ENCODE measurements at regions not wholly inside any gene's neighbourhood (a gene's known extent, or its start where the extent isn't known, plus 50 kb on each side); places are given as distances from the start of the nearest gene placed in this dataset.
"Not testable (repeated sequence)": the region's sequence is repeated elsewhere in the genome, so short reads cannot be mapped to it uniquely, and the experiment has no call there.

DNA sequence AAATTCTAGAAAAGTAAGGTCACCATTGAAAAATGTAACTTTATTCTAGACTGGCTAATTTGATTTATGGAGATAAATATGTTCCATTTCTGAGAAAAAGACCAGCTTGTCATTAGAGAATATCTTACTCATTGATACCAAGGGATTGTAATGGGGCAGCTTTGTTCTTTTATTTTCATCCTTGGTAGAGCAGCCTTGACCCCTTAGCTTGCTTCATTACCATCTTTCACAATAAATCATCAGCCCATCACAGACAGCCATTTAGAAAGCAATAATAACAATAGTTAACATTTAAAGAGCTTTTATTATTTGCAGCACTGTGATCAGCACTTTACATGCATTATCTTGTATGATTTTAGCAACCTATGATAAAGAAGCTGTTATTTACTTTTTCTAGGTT lies 253.6 kb downstream of the C3orf38 start:
- intact Hi-C loops (cut with micrococcal nuclease), result no loop called here

DNA sequence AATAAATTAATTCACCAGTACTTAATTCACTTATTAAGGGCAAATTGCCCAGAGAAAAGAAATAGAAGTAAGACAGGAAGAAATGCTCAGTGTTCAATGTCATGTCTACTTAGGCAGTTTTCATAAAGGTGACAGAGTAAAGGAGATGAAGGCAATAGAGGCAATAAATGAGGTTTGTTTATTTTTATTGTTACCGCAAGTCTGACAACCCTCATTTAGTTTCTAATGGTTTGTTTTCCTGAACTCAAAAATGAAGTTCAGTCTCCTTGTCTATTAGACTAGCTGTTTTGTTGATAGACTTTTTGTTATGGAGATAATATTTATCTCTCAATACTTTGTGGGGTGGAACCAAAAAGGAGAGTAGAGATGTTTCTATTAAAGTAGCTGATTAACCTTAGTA lies 258.3 kb downstream of the C3orf38 start:
- intact Hi-C loops (cut with micrococcal nuclease), result no loop called here

- intact Hi-C loops (cut with micrococcal nuclease), result no loop called here
Observed at GRCh38 chr3:88408935-88409334, 259.2 kb downstream of the C3orf38 start.

- intact Hi-C loops (cut with micrococcal nuclease), result no loop called here
Observed at GRCh38 chr3:88410259-88410658, 260.5 kb downstream of the C3orf38 start.

DNA sequence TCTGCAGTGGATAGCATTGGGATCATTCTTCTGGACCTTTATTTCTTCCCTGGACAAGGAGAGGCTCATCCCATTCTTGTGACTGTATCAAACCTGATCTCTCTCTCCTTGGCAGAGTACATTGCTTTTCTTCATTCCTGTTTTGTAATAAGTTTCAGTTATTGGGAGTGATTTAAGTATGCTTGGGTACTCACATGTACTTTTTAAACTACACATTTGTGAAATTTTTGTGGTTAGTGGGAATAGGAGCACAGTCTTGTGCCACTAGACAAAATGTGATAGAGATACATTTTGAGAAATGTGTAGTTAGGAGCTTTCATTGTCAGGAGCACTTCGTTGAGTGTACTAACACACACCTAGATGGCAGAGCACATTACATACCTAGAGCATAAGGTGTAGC lies 262.6 kb downstream of the C3orf38 start:
- intact Hi-C loops (cut with micrococcal nuclease), result no loop called here

GRCh38 chr3:88416436-88416835 lies 266.7 kb downstream of the C3orf38 start:
- intact Hi-C loops (cut with micrococcal nuclease), result no loop called here

DNA sequence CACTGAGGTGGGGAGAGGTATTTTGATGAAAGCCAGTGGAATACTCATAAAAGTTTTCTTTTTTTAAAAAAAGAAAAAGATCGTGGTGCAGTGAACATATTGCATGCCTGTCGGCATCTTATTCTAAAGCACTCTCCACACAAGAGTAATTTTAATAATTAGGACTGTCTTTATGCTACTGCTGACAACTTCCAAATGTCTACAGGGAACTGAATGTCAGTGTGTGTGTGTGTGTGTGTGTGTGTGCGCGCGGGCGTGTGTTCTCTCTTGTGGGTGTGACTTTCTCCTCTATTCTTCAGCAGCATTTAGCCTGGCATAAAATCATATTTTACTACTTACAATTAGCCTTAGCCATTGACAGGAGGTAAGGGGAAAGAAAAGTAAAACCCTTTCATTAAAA lies 268.5 kb downstream of the C3orf38 start:
- intact Hi-C loops (cut with micrococcal nuclease), result no loop called here

- intact Hi-C loops (cut with micrococcal nuclease), result no loop called here
Observed at GRCh38 chr3:88433568-88433967, 283.8 kb downstream of the C3orf38 start.

DNA sequence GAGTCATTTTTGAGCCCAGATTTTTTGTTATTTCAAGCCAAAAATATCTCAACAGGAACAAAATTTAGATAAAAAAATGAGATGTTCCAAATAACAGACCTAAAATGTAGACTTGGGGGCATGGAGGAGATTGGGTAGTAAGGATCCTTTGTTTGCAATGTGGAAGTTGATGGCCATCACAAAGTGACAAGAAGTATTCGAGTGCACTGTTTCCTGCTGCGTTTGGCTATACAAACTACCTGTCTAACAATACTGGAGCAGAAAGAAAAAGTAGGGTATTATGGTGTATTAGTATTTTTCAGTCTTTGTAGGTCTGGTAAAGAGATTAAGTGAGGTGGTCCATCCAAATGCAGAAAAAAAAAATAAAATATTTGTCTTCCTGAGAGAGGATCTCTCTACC lies 284.2 kb downstream of the C3orf38 start:
- intact Hi-C loops (cut with micrococcal nuclease), result no loop called here

- intact Hi-C loops (cut with micrococcal nuclease), result no loop called here
Observed at GRCh38 chr3:88440701-88441100, 290.9 kb downstream of the C3orf38 start.

DNA sequence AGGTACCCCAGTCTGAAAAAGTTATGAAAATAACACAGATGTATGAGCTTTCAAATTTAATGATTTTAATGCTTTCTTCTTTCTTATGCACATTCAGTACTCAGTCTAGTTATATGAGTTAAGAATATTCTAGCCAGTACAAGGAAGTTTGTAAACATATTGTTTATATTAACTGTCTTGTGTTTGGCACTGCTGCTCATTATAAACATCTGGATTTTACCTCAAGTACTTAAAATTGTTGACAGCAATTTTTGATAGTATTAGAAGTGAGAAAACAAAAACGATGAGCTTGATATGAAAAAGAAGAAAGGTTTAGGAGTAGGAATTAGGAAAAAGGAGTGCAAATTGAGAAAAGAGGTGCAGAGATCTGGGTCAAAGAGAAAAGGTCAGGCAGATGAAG lies 293.3 kb downstream of the C3orf38 start:
- intact Hi-C loops (cut with micrococcal nuclease), result no loop called here

DNA sequence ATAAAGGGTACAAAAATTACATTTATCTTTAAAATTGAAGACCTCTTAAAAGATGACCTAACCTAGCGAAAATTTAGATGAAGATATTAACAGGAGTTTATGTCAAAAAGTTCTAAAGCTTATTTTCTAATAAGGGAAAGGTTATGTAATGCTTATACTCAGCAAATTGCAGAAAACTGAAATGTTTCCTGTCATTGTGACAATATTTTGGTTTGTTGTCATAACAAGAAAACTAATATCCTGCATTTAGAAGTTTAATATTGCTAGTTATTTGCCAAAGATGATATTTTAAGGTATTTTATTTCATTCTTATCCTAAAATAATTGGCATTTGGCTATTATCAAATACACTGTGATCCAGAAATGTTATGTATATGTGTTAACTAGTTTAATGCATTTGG lies 294.5 kb downstream of the C3orf38 start:
- intact Hi-C loops (cut with micrococcal nuclease), result no loop called here

DNA sequence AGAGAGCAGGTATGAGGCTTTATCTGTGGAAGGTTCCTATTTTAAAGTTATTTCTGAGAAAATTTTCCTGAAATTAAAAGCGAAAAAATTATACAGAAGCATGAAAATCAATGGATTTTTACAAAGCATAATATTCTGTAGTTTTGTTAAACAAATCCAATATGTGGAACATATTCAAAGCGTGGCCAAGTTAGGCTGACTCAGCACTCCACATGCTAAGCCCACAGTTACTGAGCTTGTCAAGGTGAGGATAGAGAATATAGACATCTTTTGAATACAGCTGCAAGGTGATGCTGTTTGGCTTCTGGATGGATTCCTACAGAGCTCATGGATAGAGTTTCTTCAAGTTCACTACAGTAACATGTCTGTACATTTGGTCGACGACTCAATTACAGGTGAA lies 302.5 kb downstream of the C3orf38 start:
- intact Hi-C loops (cut with micrococcal nuclease), result no loop called here

DNA sequence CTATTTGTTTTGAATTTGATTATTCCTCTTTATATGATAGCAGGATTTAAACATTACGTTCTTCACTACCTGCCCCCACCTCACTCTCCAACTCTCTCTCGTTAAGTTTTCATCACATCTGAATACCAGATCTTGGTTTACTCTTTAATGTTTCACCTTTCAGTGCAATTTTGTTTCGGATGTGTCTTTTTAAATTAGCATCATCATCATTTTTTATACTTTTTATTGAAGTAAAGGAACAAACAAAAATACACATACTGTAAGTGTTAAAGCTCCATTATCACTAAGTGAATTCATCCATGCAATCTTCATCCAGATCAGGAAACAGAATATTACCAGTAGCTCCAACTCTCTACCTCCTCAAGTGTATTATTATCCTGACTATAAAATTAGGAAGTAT lies 310.6 kb downstream of the C3orf38 start:
- intact Hi-C loops (cut with micrococcal nuclease), result no loop called here

- intact Hi-C loops (cut with micrococcal nuclease), result no loop called here
Observed at GRCh38 chr3:88462230-88462629, 312.5 kb downstream of the C3orf38 start.

- intact Hi-C loops (cut with micrococcal nuclease), result no loop called here
Observed at GRCh38 chr3:88467191-88467590, 317.4 kb downstream of the C3orf38 start.

DNA sequence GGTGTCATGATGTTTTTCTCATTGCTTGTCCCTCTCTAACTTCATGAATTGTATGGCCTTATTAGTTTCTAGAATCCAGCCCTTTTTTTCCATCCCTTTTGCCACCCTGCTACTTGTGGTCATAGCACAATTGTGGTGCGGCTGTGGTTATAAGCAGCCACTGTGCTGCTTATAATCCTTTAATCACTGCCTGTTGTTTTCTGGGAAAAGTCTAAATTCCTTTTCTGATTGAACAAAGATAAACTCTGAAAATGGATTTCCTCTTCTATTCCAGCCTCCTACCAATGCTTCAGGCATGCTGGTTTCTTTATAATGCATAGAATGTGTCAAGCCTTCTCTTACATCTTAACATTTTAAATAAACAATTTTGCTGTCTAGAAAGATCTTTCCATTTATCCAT lies 319.5 kb downstream of the C3orf38 start:
- intact Hi-C loops (cut with micrococcal nuclease), result no loop called here

DNA sequence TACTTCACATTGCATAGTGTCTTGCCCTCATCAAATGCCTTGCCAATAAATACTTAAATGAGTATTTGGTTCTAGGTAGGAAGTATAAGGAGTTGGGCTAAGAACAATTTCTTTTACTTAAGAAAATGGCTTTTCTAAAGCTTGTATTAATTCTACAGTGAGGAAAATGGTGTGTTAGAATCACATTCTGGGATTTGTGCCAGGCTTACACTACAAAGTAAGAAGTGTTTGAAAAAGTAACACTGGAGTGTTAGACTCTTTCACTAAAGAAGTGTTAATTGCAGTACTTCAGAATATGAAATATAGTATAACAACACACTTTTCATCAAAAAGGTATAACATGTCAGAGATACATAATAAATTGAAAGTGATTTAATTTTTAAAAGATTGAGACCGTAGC lies 328.7 kb downstream of the C3orf38 start:
- intact Hi-C loops (cut with micrococcal nuclease), result no loop called here

DNA sequence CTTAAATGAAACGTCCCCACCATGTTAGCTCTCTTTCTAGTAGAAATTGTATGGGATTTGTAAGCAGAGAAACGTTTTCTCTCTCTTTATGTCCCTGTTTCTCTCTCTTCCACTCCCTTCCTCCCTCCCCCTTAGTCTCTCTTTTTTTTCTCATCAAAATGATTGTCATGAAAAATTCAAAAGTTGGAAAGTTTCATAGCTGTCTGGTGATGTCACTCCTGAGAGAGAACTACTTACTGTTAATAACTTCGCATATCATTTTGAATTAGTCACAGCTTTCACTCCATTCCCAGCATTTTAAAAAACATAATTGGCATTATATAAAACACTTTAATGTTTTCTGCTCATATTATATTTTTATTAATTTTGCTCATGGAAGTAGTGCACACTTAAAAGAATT lies 331.1 kb downstream of the C3orf38 start:
- intact Hi-C loops (cut with micrococcal nuclease), result no loop called here

DNA sequence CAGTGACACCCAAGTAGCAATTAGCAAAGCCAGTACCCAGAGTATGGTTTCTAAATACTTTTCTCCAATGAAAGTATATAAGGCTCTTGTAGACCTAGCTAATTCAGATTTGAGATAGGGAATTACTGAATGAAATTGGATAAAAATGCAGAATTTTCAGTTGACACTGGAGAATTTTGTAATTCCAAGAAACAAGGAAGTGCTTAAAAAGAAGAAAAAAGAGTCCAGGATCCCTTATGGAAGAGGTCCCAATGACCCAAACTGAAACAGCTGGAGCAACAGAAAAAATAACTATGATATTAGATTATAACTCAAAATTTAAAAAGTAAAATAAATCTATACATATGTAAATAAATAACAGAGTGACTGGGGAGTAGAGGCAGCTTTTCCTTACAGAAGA lies 335.2 kb downstream of the C3orf38 start:
- intact Hi-C loops (cut with micrococcal nuclease), result no loop called here

- intact Hi-C loops (cut with micrococcal nuclease), result not testable (repeated sequence)
Observed at GRCh38 chr3:88508818-88509217, 359.1 kb downstream of the C3orf38 start.

DNA sequence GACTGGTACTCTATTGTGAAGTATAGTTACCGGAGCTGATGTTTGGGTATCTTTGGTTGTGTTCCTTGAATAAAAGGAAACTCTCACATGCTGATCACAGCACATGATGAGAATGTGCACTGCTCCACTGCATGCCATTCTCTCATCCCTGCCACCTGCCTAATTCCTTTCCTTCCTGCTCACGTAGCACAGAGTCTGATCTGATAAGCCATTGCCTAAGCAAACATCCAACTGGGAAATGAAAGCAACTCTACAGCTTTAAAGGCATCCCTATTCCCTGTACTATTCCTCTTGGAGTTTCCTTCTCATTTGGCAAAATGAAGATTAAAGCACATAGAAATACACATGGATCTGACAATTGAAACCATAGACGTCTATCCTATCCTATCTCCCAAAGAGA lies 359.8 kb downstream of the C3orf38 start:
- intact Hi-C loops (cut with micrococcal nuclease), result no loop called here

- intact Hi-C loops (cut with micrococcal nuclease), result no loop called here
Observed at GRCh38 chr3:88528494-88528893, 378.7 kb downstream of the C3orf38 start.

DNA sequence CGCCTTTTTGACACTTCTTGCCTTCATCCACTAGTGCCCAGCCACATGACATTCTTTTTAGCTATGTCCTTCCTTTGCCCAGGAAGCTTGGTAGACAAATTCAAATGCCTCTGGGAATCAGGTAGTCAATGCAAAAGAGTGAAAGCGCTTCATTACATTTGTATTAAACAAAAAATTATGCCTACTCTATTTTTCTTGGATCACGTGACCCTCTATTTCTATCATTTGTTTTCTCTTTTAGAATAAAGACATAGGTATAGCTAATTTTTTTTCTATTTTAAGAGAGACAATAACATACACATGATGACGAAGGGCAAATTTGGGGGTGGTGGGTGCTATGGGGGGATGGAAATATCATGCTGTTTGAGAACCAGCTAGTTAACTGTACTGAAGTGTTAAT lies 384.8 kb downstream of the C3orf38 start:
- intact Hi-C loops (cut with micrococcal nuclease), result no loop called here

- intact Hi-C loops (cut with micrococcal nuclease), result no loop called here
Observed at GRCh38 chr3:88535563-88535962, 385.8 kb downstream of the C3orf38 start.

All from T-helper 2 cell treated with Interferon-gamma antibody and Interleukin-4, amounts not matched to agents 100 ng/mL and 5 ng/mL, for 36 hours (primary cell).